ENCODE measurements at regions not wholly inside any gene's neighbourhood (a gene's known extent, or its start where the extent isn't known, plus 50 kb on each side); places are given as distances from the start of the nearest gene placed in this dataset.

GRCh38 chr11:41950470-41951143 is 491.2 kb upstream of the LRRC4C start:
- TF ChIP-seq CTCF (IDR thresholded peaks at IDR 0.05; ENCODE audit: insufficient read depth, low read length, missing control alignments), result no peak
- ChIA-PET CTCF (no interaction called here), POLR2A (no interaction called here)
- no peak for DNase-seq (ENCODE audit: low read depth, low spot score)
- H3K4me3 ChIP-seq (ENCODE audit: low read depth, low read length), result no peak overlapping the region

- ChIA-PET POLR2A (no interaction called here), CTCF (no interaction called here)
Observed at GRCh38 chr11:41954034-41954433, 494.6 kb upstream of the LRRC4C start.

GRCh38 chr11:41955066-41955465 is 495.6 kb upstream of the LRRC4C start:
- no peak for TF ChIP-seq CTCF (IDR thresholded peaks at IDR 0.05; ENCODE audit: insufficient read depth, low read length, missing control alignments)
- no peak for DNase-seq (ENCODE audit: low read depth, low spot score)
- ChIA-PET POLR2A (no interaction called here), CTCF (no interaction called here)
- H3K4me3 ChIP-seq (ENCODE audit: low read depth, low read length), result no peak overlapping the region

More at GRCh38 chr11:41954034-41954433, 494.6 kb upstream of the LRRC4C start:
- no peak overlapping the region for H3K4me3 ChIP-seq (ENCODE audit: low read depth, low read length)
- TF ChIP-seq CTCF (IDR thresholded peaks at IDR 0.05; ENCODE audit: insufficient read depth, low read length, missing control alignments), result no peak
- DNase-seq (ENCODE audit: low read depth, low spot score), result peak; percentile 72

- ChIA-PET CTCF (no interaction called here), POLR2A (no interaction called here)
- H3K4me3 ChIP-seq (ENCODE audit: low read depth, low read length), result no peak overlapping the region
- no peak for TF ChIP-seq CTCF (IDR thresholded peaks at IDR 0.05; ENCODE audit: insufficient read depth, low read length, missing control alignments)
- DNase-seq (ENCODE audit: low read depth, low spot score), result no peak
Observed at GRCh38 chr11:41955635-41956400, 496.4 kb upstream of the LRRC4C start.

GRCh38 chr11:41963406-41963805 is 504.0 kb upstream of the LRRC4C start:
- DNase-seq (ENCODE audit: low read depth, low spot score), result no peak
- CTCF ChIA-PET, result no interaction called here
- H3K4me3 ChIP-seq (ENCODE audit: low read depth, low read length), result no peak overlapping the region
- POLR2A ChIA-PET, result no interaction called here
- no peak for TF ChIP-seq CTCF (IDR thresholded peaks at IDR 0.05; ENCODE audit: insufficient read depth, low read length, missing control alignments)

GRCh38 chr11:41970681-41971080 is 511.2 kb upstream of the LRRC4C start:
- DNase-seq (ENCODE audit: low read depth, low spot score), result no peak
- ChIA-PET POLR2A (no interaction called here), CTCF (no interaction called here)
- TF ChIP-seq CTCF (IDR thresholded peaks at IDR 0.05; ENCODE audit: insufficient read depth, low read length, missing control alignments), result no peak
- H3K4me3 ChIP-seq (ENCODE audit: low read depth, low read length), result no peak overlapping the region

Data from AG04449 (cell line).